NCI-H1436 (cell line): ENCODE measurements at regions not wholly inside any gene's neighbourhood (a gene's known extent, or its start where the extent isn't known, plus 50 kb on each side); places are given as distances from the start of the nearest gene placed in this dataset.
"Not testable (repeated sequence)": the region's sequence is repeated elsewhere in the genome, so short reads cannot be mapped to it uniquely, and the experiment has no call there.

Experiments
- DNase-seq: peaks from one replicate; lab custom pipeline; 2025; lab: John Stamatoyannopoulos, UW

GRCh38 chr4:178963446-178964045 lies 1521.3 kb upstream of the AGA start:
- no peak for DNase-seq

GRCh38 chr4:178966644-178967043 lies 1524.4 kb upstream of the AGA start:
- no peak for DNase-seq

DNA sequence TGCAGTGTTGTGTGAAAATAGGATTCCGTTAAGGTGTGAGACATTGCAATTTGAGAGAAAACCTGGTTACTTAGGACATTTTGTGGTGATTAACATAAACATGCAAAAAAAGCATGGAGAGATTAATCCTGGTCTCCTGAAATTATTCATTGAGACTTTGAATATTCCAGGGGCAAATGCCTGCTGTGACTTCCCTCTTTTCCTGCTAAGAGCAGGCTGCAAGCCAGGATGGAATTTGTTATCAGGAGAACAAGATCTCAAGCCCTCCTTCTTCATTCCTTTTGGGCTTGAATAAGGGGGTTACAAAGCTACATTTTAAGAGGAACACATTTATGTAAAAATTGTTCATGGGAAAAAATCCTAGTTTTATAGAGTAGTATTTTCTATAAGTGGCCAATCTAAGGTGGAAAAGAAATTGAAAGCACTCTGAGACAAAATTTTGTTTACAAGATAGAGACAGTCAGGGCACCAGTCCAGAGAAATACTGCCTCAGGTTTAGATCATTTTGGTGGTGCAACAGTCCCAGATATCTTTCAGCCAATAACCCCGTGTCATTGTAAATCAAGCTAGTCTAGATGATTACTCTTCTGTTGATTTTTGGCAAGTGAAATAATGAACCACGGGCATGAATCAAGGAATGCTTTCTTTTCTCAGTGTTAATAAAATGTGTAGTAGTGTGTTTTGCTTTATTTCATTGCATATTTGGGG lies 1528.3 kb upstream of the AGA start:
- no peak for DNase-seq

DNA sequence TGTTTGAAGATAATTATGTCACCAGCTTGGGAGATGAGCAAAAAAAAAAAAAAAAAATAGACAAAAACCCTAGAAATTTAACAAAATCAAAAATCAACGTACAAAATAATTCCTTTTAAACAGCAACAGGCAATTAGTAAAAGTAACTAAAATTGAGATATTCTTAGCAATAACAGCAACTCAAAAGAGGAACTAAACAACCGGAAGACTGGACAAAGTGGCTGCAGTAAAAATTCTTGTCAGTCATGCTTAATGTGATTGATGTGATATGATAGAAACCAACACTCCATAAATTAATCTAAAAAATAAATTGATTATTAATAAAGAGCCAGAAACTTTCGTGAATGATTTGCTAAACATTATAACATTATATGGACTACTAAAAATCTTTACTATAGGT lies 1534.6 kb upstream of the AGA start:
- no peak for DNase-seq

DNA sequence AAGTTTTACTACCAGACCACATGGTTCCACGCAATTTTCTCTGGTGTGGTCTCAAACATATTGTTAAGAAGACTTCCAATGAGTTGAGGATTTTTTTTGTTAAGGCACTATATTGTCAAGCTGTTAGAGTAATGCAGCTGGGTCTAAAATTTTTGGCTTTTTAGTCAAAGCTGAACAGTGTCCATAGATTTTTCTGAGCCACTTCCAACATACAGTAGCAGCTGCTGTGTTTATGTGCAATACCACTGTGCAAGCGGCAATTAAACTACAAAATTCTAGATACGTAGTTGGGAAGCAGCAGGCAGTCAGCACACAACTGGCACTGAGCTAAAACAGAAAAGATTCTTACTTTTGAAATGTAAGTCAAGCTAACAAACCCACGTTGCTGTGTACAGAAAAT lies 1551.1 kb upstream of the AGA start:
- no peak for DNase-seq

- DNase-seq = no peak
Measured at GRCh38 chr4:179001918-179002317, 1559.7 kb upstream of the AGA start.

DNA sequence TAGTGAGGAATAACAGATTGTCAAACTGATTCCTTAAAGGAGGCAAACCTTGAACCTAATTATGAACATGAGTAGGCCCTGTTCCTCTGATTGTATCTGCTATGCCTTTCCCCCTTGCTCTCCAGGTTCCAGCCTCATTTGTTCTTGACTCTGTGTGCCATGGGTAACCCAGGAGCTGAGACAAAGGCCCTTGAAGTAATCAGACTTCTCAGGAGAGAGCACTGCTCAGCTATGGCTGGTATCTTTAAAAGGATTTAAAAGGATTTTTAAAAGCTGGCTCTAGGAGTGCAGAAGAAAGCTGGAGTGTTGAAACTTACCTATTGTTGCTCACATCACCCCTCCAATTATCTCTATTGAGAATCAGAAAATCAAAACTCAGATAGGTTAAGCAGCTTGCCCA lies 1565.5 kb upstream of the AGA start:
- no peak for DNase-seq

DNA sequence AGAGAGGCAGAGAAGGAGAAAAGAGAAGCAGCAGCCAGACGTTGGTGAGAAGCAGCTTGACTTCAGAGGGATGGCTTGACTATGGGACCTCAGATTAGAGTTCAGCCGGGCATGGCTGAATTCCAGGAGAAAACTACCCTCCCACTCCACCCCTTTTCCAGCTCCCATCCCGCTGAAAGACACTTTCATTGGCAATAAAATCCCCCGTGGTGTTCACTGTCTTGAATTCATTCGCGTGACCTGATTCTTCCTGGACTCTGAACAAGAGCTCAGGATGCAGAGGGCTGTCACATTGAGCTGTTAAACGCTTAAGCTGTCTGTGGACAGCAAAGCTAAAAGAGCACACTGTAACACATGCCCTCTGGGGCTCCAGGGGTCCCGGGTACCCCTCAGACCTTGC lies 1575.3 kb upstream of the AGA start:
- no peak for DNase-seq

GRCh38 chr4:179027569-179027968 lies 1585.3 kb upstream of the AGA start:
- DNase-seq = no peak

GRCh38 chr4:179028321-179028720 lies 1586.1 kb upstream of the AGA start:
- DNase-seq = no peak

- no peak for DNase-seq
Measured at GRCh38 chr4:179029683-179030082, 1587.4 kb upstream of the AGA start.

GRCh38 chr4:179040259-179040658 lies 1598.0 kb upstream of the AGA start:
- no peak for DNase-seq

- DNase-seq = no peak
Measured at GRCh38 chr4:179048839-179049453, 1606.7 kb upstream of the AGA start.

GRCh38 chr4:179051206-179051605 lies 1609.0 kb upstream of the AGA start:
- no peak for DNase-seq

DNA sequence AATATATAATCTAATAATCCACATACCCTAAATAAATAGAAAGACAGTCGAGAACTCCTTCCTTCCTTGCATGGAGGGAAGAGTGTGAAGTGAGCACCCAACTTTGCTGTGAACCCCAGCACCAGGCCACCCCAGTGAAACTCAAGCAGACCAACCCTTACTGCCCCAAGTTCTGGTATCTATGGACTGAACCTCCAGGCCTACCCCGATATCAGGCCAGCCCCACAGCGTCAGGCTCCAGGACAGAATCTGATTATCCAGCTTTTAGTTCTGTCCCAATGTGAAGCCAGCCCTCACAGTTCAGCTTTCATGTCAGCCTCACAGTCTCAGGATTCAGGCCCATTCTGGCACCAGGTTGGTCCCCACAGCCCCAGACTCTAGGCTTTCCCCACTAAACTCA lies 1617.2 kb upstream of the AGA start:
- no peak for DNase-seq

DNA sequence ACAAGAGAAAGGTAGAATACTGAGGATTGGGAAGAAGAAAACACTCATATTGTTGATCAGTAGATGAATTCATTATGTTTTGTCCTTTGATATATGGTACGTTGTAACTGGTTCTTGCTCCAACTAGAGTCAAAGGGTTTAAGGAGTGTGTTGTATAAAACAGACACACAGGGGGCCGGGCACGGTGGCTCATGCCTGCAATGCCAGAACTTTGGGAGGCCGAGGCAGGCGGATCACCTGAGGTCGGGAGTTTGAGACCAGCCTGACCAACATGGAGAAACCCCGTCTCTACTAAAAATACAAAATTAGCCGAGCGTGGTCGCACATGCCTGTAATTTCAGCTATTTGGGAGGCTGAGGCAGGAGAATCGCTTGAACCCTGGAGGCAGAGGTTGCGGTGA lies 1624.0 kb upstream of the AGA start:
- DNase-seq = not testable (repeated sequence)

DNA sequence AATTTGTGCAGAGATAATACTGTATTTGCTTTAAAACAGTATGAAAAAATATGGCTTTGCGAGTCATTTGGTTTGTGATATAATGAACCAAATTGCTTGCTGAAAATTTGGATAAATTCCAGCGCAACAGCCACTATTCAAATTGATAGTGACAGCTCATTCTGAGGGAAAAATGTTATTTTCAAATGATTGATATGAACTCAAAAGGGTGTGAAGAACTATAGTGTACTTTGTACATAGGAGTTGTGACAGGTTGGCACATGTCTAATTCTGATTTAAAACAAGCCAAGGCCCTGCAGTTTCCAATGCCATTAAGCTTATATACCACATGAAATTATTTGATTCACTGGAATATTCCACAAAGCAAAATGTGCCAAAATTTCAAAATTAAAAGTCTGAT lies 1628.9 kb upstream of the AGA start:
- no peak for DNase-seq

- DNase-seq = no peak
Measured at GRCh38 chr4:179076865-179077264, 1634.6 kb upstream of the AGA start.

DNA sequence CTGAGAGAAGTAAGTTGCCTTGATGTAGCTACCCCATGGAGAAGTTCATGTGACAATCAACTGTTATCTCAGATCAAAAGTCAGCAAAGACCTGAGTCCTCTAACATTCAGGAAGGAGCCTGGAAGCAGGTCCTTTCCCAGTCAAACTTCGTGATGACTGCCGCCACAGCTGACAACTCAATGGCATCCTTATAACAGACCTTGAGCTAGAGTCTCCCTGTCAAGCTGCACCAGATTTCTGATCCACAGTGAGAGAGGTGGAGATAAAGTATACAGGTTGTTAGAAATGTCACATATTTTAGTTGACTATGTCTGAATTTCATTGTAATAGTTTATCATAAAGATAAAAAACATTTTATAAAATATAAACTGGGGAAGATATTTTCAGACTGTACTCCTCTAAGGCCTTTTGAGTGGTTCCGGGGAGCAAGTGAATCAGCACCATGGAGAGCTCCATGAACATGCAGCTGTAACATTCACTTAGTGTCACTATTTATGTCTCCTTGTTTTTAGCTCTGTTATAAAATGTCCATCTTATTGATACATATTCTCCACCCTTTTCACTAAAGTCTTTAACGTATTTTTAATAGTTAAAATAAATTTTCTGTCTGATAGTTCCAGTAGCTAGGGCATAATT lies 1653.5 kb upstream of the AGA start:
- DNase-seq = no peak

- no peak for DNase-seq
Measured at GRCh38 chr4:179097741-179098140, 1655.5 kb upstream of the AGA start.

DNA sequence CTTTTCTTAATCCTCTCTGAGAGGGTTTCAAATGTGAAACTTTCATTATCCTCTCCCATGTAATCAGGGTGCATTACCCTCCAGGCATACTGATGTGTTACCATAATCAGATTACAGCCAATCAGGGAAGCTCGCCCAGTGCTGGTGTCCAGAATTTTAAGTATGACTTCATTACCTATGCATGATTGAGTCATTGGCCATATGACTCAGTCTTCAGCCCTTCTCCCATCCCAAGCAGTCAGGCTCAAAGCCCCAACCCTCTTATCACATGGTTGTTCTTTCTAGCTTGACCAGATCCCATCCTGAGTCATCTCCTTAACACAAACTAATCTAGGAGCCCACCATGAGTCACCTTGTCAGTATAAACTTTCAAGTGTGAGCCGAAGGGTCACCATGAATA lies 1668.1 kb upstream of the AGA start:
- no peak for DNase-seq

- DNase-seq = no peak
Measured at GRCh38 chr4:179110816-179111215, 1668.6 kb upstream of the AGA start.
